A549 (cell line): ENCODE measurements at regions not wholly inside any gene's neighbourhood (a gene's known extent, or its start where the extent isn't known, plus 50 kb on each side); places are given as distances from the start of the nearest gene placed in this dataset.

Experiments used
- ATAC-seq, 2 experiments: fragments of 200-7000 bp in 1 of 2; fragments of >200 bp in 1 of 2; cut with Nextera tagmentation in 1 of 2; cut with Tn5 transposase in 1 of 2; 3 replicates each; pipeline versions ENCODE4 v1.8.0 to v1.9.1; 2018 to 2020; ENCODE audit warnings: mild to moderate bottlenecking in 1 of 2, moderate library complexity in 1 of 2
- CTCF ChIA-PET: fragments of 300-600 bp; sonication (Branson Sonifier 250); formaldehyde crosslinking; extraction: SDS; loops from one replicate; lab custom pipeline; 2021; ENCODE audit warnings: antibody characterized with exemption, inconsistent platforms; lab: Yijun Ruan, JAX
- POLR2A ChIA-PET: fragments of 350-600 bp; formaldehyde crosslinking; extraction: SDS; loops from one replicate; lab custom pipeline; 2021; ENCODE audit warnings: antibody characterized with exemption, inconsistent platforms; lab: Yijun Ruan, JAX
- DNase-seq, 2 experiments: peaks; one replicate each; pipeline versions ENCODE4 v3.0.0 to v3.0.0-alpha.2; 2011 to 2016; ENCODE audit warnings: low read depth in 1 of 2, low spot score in 1 of 2
- FAIRE-seq: peaks from 2 replicates; lab custom pipeline; 2011; peaks lifted over from hg19 to GRCh38; lab: Jason Lieb, UNC
- H3K27ac ChIP-seq, 2 experiments: fragments of >200 bp; sonication (Bioruptor Twin); formaldehyde crosslinking; 3 replicates each; pipeline ENCODE4 v1.5.1; 2016 to 2017
- H3K4me1 ChIP-seq: fragments of >200 bp; sonication (Bioruptor Twin); formaldehyde crosslinking; 3 replicates; pipeline ENCODE4 v1.6.1; 2016
- H3K4me2 ChIP-seq: fragments of >200 bp; sonication (Bioruptor Twin); formaldehyde crosslinking; 3 replicates; pipeline ENCODE4 v1.6.1; 2016
- H3K4me3 ChIP-seq: fragments of >200 bp; sonication (Bioruptor Twin); formaldehyde crosslinking; 3 replicates; pipeline ENCODE4 v1.5.1; 2016
- H3K9me3 ChIP-seq: fragments of >200 bp; sonication (Bioruptor Twin); formaldehyde crosslinking; 3 replicates; pipeline ENCODE4 v1.6.1; 2016
- CBX8 ChIP-seq: fragments of 200-600 bp; sonication (generic); IDR thresholded peaks from 2 replicates; pipeline ENCODE4 v1.6.1; 2016
- ELK1 ChIP-seq: fragments of 150-350 bp; IDR thresholded peaks from 2 replicates; pipeline ENCODE4 v1.6.1; 2014; ENCODE audit warnings: low read depth, mild to moderate bottlenecking, low read length
- EP300 ChIP-seq, 2 experiments: fragments of >200 bp; sonication (Bioruptor Twin); formaldehyde crosslinking; IDR thresholded peaks; 2 replicates in 1 of 2; 3 replicates in 1 of 2; pipeline ENCODE4 v1.6.1; 2016 to 2017
- FOSB ChIP-seq: fragments of 250-450 bp; sonication (Bioruptor Pico); IDR thresholded peaks from 2 replicates; pipeline ENCODE4 v1.5.0; 2020; ENCODE audit warnings: mild to moderate bottlenecking, moderate library complexity
- FOSL2 ChIP-seq, 2 experiments: fragments of 450-650 bp in 1 of 2; fragments of >200 bp in 1 of 2; sonication (Bioruptor Twin) in 1 of 2; formaldehyde crosslinking; IDR thresholded peaks; 2 replicates each; pipeline versions ENCODE4 v1.5.0 to v1.6.1; 2016 to 2020; ENCODE audit warnings: mild to moderate bottlenecking in 1 of 2, moderate library complexity in 1 of 2
- FOXS1 ChIP-seq: fragments of 250-450 bp; sonication (Bioruptor Pico); IDR thresholded peaks from 2 replicates; pipeline ENCODE4 v1.5.0; 2020; ENCODE audit warnings: mild to moderate bottlenecking, moderate library complexity
- HES2 ChIP-seq: fragments of >200 bp; sonication (Bioruptor Twin); formaldehyde crosslinking; IDR thresholded peaks from 2 replicates; pipeline ENCODE4 v1.6.1; 2016
- HOXA7 ChIP-seq: fragments of 250-450 bp; sonication (Bioruptor Pico); IDR thresholded peaks from 2 replicates; pipeline ENCODE4 v1.5.0; 2020; ENCODE audit warnings: mild to moderate bottlenecking, moderate library complexity
- JUNB ChIP-seq: fragments of >200 bp; sonication (Bioruptor Twin); formaldehyde crosslinking; IDR thresholded peaks from 2 replicates; pipeline ENCODE4 v1.6.1; 2016
- KDM1A ChIP-seq: fragments of 200-600 bp; sonication (generic); IDR thresholded peaks from 2 replicates; pipeline ENCODE4 v1.6.1; 2016; ENCODE audit warnings: low read depth, mild to moderate bottlenecking
- MAZ ChIP-seq: fragments of 150-350 bp; IDR thresholded peaks from 2 replicates; pipeline ENCODE4 v1.6.1; 2014; ENCODE audit warnings: antibody characterized with exemption, low read depth, low read length, borderline replicate concordance
- PHF8 ChIP-seq: fragments of 200-600 bp; sonication (generic); IDR thresholded peaks from 2 replicates; pipeline ENCODE4 v1.6.1; 2016; ENCODE audit warnings: low read depth, mild to moderate bottlenecking, antibody characterized with exemption, moderate library complexity, borderline replicate concordance
- POLR2A ChIP-seq: IDR thresholded peaks from 2 replicates; pipeline ENCODE4 v1.6.1; 2012; ENCODE audit warnings: mild to moderate bottlenecking, low read length
- POLR2AphosphoS2 ChIP-seq: conservative IDR thresholded peaks from 2 replicates; pipeline ENCODE4 v1.6.1; 2012; ENCODE audit warnings: low read length, improper control_type of control experiment, inconsistent platforms
- RNF2 ChIP-seq: fragments of 200-600 bp; sonication (generic); IDR thresholded peaks from 2 replicates; pipeline ENCODE4 v1.6.1; 2016; ENCODE audit warnings: low read depth, mild to moderate bottlenecking, antibody characterized with exemption, moderate library complexity, borderline replicate concordance
- TP53 ChIP-seq: fragments of 250-450 bp; sonication (Bioruptor Pico); IDR thresholded peaks from 2 replicates; pipeline ENCODE4 v1.5.0; 2021; ENCODE audit warnings: mild to moderate bottlenecking, moderate library complexity
- ZNF302 ChIP-seq: fragments of 250-450 bp; sonication (Bioruptor Pico); IDR thresholded peaks from 2 replicates; pipeline ENCODE4 v1.9.0; 2021; ENCODE audit warnings: inconsistent platforms, mild to moderate bottlenecking, moderate library complexity
- WGBS: methylation state at CpG from one replicate; pipeline ENCODE4 v1.1.6; 2017; ENCODE audit errors: missing lambda C conversion rate; 5-methylcytosine and 5-hydroxymethylcytosine counted together
- TF ChIP-seq, protein P1 (sequence below): IDR thresholded peaks from 2 replicates; pipeline ENCODE4 v1.6.1; 2012
- TF ChIP-seq, protein P2 (sequence below): IDR thresholded peaks from 2 replicates; pipeline ENCODE4 v1.6.1; 2012
- TF ChIP-seq, protein P3 (sequence below): fragments of 200-600 bp; sonication (generic); IDR thresholded peaks from 2 replicates; pipeline ENCODE4 v1.6.1; 2016; ENCODE audit warnings: antibody characterized with exemption, mild to moderate bottlenecking, moderate library complexity
- TF ChIP-seq, protein P4 (sequence below): fragments of 250-450 bp; sonication (Bioruptor Pico); IDR thresholded peaks from 2 replicates; pipeline ENCODE4 v1.5.0; 2020; ENCODE audit warnings: low read depth, mild to moderate bottlenecking, moderate library complexity

DNA sequence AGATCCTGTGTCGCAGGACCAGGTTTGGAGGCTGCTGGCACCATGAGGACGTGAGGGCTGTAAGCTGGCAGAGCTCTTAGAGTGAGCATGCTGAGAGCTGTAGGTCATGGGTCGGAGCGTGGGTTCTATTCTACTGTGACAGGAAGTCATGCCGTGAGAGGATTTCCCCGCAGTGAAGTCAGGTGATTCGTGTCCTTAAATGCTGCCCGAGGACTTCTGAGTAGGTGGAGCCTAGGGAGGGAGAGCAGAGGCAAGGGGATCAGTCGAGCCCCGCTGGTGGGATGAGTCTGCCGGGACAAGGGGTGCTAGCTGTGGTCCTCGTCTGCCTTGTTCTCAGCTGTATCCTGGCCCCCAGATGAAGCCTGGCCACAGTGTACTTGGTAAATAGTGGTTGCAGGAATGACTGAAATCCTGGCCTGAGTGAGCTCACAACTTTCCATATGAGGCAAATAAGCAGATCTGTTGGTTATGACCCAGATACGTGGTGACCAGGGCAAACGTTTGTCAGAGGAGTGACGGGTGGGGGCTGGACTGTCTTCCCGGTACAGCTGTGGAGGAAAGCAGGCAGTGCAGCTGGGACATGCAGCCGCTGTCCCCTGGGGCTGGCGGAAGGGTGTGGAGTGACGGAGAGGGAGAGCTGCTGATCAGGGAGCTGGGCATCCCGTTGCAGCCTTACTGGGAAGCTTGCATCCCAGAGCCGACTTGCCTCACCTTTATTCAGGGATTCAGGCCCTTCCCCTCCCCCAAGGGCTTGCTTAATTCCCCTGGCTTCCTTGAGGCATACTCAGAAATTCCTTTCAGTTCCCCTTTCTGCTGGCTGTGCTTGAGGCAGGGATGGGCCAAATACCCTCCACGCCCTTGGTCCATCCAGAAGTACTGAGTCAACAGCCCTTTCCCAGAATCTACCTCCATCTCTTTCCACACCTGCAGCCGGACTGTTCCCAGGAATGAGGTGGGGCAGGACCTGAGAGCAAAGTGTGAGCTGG lies 250.9 kb upstream of the RREB1 start:
- POLR2A ChIA-PET = no interaction called here
- WGBS = 59% methylated on average over 22 of the region's 23 CpGs
- ATAC-seq (peak; percentile 39 to 58; a peak in 4 of 6 replicates), DNase-seq (peak in 1 of 2 experiments; percentile 33), FAIRE-seq (no peak)
- CTCF ChIA-PET = interaction anchor here (1.0 kb wide), 1 partner anchor 11 kb away, joined by 4 read pairs; no protein-coding TSS in a partner anchor
- H3K4me1 ChIP-seq = 0 out of 3 replicates have a peak, but pooled peaks cover 5% of the 10 kb centered on the region
- 0 out of 6 replicates have a peak overlapping the region, but pooled peaks of 1 of the 2 experiments have one; percentile 37 for H3K27ac ChIP-seq
- no peak overlapping the region for H3K4me3 ChIP-seq
- H3K9me3 ChIP-seq = no peaks in the 10 kb centered on the region
- peak overlapping the region; percentile 34; the same call in 1 of the 3 replicates for H3K4me2 ChIP-seq
- no peak for TF ChIP-seq HES2
- no peak for TF ChIP-seq CBX8
- TF ChIP-seq TP53 (CRISPR knock-in tag) = no peak

GRCh38 chr6:6857528-6857927 lies 250.2 kb upstream of the RREB1 start:
- ChIA-PET CTCF (interaction anchor here (1.0 kb wide), 1 partner anchor 10 kb away, joined by 4 read pairs; no protein-coding TSS in a partner anchor), POLR2A (no interaction called here)
- Histone ChIP-seq H3K27ac (no peak overlapping the region), H3K4me3 (no peak overlapping the region), H3K4me1 (0 out of 3 replicates have a peak, but pooled peaks cover 5% of the 10 kb centered on the region), H3K4me2 (no peak overlapping the region), H3K9me3 (no peaks in the 10 kb centered on the region)
- ATAC-seq = no peak
- no peak for FAIRE-seq
- WGBS = 61% methylated on average over 5 of the region's 5 CpGs
- no peak for DNase-seq
- TF ChIP-seq, protein P1, sequence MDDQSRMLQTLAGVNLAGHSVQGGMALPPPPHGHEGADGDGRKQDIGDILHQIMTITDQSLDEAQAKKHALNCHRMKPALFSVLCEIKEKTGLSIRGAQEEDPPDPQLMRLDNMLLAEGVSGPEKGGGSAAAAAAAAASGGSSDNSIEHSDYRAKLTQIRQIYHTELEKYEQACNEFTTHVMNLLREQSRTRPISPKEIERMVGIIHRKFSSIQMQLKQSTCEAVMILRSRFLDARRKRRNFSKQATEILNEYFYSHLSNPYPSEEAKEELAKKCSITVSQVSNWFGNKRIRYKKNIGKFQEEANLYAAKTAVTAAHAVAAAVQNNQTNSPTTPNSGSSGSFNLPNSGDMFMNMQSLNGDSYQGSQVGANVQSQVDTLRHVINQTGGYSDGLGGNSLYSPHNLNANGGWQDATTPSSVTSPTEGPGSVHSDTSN = no peak
- no peak for TF ChIP-seq FOXS1 (CRISPR knock-in tag)
- no peak for TF ChIP-seq KDM1A
- no peak for TF ChIP-seq RNF2
- TF ChIP-seq PHF8 = no peak
- TF ChIP-seq, protein P2, sequence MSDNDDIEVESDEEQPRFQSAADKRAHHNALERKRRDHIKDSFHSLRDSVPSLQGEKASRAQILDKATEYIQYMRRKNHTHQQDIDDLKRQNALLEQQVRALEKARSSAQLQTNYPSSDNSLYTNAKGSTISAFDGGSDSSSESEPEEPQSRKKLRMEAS = no peak
- TF ChIP-seq ZNF302 (CRISPR knock-in tag) = no peak
- no peak for TF ChIP-seq FOSL2 (IDR thresholded peaks at IDR 0.05)
- TF ChIP-seq FOSL2 (CRISPR knock-in tag; IDR thresholded peaks at IDR 0.05) = no peak
- no peak for TF ChIP-seq HES2
- TF ChIP-seq FOSB = no peak
- TF ChIP-seq POLR2A = no peak
- no peak for TF ChIP-seq EP300 (IDR thresholded peaks at IDR 0.05)
- no peak for TF ChIP-seq HOXA7 (CRISPR knock-in tag)
- TF ChIP-seq, protein P3, sequence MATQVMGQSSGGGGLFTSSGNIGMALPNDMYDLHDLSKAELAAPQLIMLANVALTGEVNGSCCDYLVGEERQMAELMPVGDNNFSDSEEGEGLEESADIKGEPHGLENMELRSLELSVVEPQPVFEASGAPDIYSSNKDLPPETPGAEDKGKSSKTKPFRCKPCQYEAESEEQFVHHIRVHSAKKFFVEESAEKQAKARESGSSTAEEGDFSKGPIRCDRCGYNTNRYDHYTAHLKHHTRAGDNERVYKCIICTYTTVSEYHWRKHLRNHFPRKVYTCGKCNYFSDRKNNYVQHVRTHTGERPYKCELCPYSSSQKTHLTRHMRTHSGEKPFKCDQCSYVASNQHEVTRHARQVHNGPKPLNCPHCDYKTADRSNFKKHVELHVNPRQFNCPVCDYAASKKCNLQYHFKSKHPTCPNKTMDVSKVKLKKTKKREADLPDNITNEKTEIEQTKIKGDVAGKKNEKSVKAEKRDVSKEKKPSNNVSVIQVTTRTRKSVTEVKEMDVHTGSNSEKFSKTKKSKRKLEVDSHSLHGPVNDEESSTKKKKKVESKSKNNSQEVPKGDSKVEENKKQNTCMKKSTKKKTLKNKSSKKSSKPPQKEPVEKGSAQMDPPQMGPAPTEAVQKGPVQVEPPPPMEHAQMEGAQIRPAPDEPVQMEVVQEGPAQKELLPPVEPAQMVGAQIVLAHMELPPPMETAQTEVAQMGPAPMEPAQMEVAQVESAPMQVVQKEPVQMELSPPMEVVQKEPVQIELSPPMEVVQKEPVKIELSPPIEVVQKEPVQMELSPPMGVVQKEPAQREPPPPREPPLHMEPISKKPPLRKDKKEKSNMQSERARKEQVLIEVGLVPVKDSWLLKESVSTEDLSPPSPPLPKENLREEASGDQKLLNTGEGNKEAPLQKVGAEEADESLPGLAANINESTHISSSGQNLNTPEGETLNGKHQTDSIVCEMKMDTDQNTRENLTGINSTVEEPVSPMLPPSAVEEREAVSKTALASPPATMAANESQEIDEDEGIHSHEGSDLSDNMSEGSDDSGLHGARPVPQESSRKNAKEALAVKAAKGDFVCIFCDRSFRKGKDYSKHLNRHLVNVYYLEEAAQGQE = no peak
- TF ChIP-seq, protein P4, sequence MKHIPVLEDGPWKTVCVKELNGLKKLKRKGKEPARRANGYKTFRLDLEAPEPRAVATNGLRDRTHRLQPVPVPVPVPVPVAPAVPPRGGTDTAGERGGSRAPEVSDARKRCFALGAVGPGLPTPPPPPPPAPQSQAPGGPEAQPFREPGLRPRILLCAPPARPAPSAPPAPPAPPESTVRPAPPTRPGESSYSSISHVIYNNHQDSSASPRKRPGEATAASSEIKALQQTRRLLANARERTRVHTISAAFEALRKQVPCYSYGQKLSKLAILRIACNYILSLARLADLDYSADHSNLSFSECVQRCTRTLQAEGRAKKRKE (CRISPR knock-in tag) = no peak
- TF ChIP-seq POLR2AphosphoS2 = no peak
- TF ChIP-seq MAZ = no peak
- TF ChIP-seq ELK1 = no peak
- TF ChIP-seq JUNB = no peak
